ENCODE measurements at regions not wholly inside any gene's neighbourhood (a gene's known extent, or its start where the extent isn't known, plus 50 kb on each side); places are given as distances from the start of the nearest gene placed in this dataset.

- WGBS, 2 donors, result 61 to 75% methylated on average over 5 of the region's 5 CpGs
- TF ChIP-seq POLR2A (IDR thresholded peaks at IDR 0.05) (no peak), CTCF (IDR thresholded peaks at IDR 0.05) (no peak)
- intact Hi-C loops (cut with DNase I), result no loop called here
Observed at GRCh38 chr11:15476371-15476917, 361.7 kb downstream of the INSC start.

GRCh38 chr11:15481871-15482270 lies 367.1 kb downstream of the INSC start:
- no peak for DNase-seq
- 68 to 82% methylated on average over 2 of the region's 2 CpGs for WGBS, 2 donors
- Histone ChIP-seq H3K27ac (no peak overlapping the region), H3K36me3 (no peaks in the 10 kb centered on the region), H3K4me1 (no peaks in the 10 kb centered on the region), H3K4me3 (replicated peaks in 1 of 3) (no peak overlapping the region), H3K9me3 (no peaks in the 10 kb centered on the region), H3K27me3 (no peaks in the 10 kb centered on the region)
- TF ChIP-seq POLR2A (IDR thresholded peaks at IDR 0.05), result no peak
- TF ChIP-seq CTCF (IDR thresholded peaks at IDR 0.05), result no peak
- intact Hi-C loops (cut with DNase I), result no loop called here

More at GRCh38 chr11:15476371-15476917, 361.7 kb downstream of the INSC start:
- H3K27me3 ChIP-seq, result no peaks in the 10 kb centered on the region
- H3K36me3 ChIP-seq, result no peaks in the 10 kb centered on the region
- DNase-seq, result no peak
- H3K27ac ChIP-seq, result no peak overlapping the region
- H3K9me3 ChIP-seq, result no peaks in the 10 kb centered on the region
- no peak overlapping the region for H3K4me3 ChIP-seq (replicated peaks in 1 of 3)
- H3K4me1 ChIP-seq, result no peaks in the 10 kb centered on the region

- DNase-seq, result no peak
- Histone ChIP-seq H3K36me3 (no peaks in the 10 kb centered on the region), H3K9me3 (no peaks in the 10 kb centered on the region), H3K4me3 (replicated peaks in 1 of 3) (no peak overlapping the region), H3K4me1 (no peaks in the 10 kb centered on the region), H3K27me3 (no peaks in the 10 kb centered on the region), H3K27ac (no peak overlapping the region)
- no peak for TF ChIP-seq POLR2A (IDR thresholded peaks at IDR 0.05)
- no peak for TF ChIP-seq CTCF (IDR thresholded peaks at IDR 0.05)
- WGBS, 2 donors, result 33 to 54% methylated on average over 1 of the region's 1 CpG
- intact Hi-C loops (cut with DNase I), result no loop called here
Observed at GRCh38 chr11:15483205-15483604, 368.5 kb downstream of the INSC start.

- WGBS, 2 donors, result 38 to 70% methylated on average over 2 of the region's 2 CpGs
Observed at GRCh38 chr11:15484398-15484797, 369.7 kb downstream of the INSC start.

GRCh38 chr11:15485432-15485831 lies 370.7 kb downstream of the INSC start:
- WGBS, 2 donors, result 63 to 93% methylated on average over 2 of the region's 2 CpGs
- Histone ChIP-seq H3K36me3 (no peaks in the 10 kb centered on the region), H3K4me3 (replicated peaks in 1 of 3) (no peak overlapping the region), H3K27ac (no peak overlapping the region), H3K27me3 (no peaks in the 10 kb centered on the region), H3K9me3 (no peaks in the 10 kb centered on the region), H3K4me1 (no peaks in the 10 kb centered on the region)
- TF ChIP-seq POLR2A (IDR thresholded peaks at IDR 0.05), result no peak
- TF ChIP-seq CTCF (IDR thresholded peaks at IDR 0.05), result no peak
- intact Hi-C loops (cut with DNase I), result no loop called here
- no peak for DNase-seq

More at GRCh38 chr11:15484398-15484797, 369.7 kb downstream of the INSC start:
- DNase-seq, result no peak
- intact Hi-C loops (cut with DNase I), result no loop called here
- Histone ChIP-seq H3K4me3 (replicated peaks in 1 of 3) (no peak overlapping the region), H3K4me1 (no peaks in the 10 kb centered on the region), H3K36me3 (no peaks in the 10 kb centered on the region), H3K27me3 (no peaks in the 10 kb centered on the region), H3K9me3 (no peaks in the 10 kb centered on the region), H3K27ac (no peak overlapping the region)
- no peak for TF ChIP-seq POLR2A (IDR thresholded peaks at IDR 0.05)
- no peak for TF ChIP-seq CTCF (IDR thresholded peaks at IDR 0.05)
